Kidney capillary endothelial cell (primary cell): ENCODE measurements at regions not wholly inside any gene's neighbourhood (a gene's known extent, or its start where the extent isn't known, plus 50 kb on each side); places are given as distances from the start of the nearest gene placed in this dataset.
"Not testable (repeated sequence)": the region's sequence is repeated elsewhere in the genome, so short reads cannot be mapped to it uniquely, and the experiment has no call there.

ENCODE experiments used
- DNase-seq: peaks from one replicate; pipeline ENCODE4 v3.0.0-alpha.2; 2018; ENCODE audit warnings: low spot score

GRCh38 chr2:57333221-57333620 is 713.4 kb upstream of the VRK2 start:
- no peak for DNase-seq

GRCh38 chr2:57343391-57344006 is 703.1 kb upstream of the VRK2 start:
- DNase-seq, result no peak

GRCh38 chr2:57368190-57368589 is 678.4 kb upstream of the VRK2 start:
- no peak for DNase-seq

GRCh38 chr2:57370882-57371585 is 675.6 kb upstream of the VRK2 start:
- DNase-seq, result no peak

GRCh38 chr2:57372237-57372984 is 674.2 kb upstream of the VRK2 start:
- DNase-seq, result peak; percentile 2

GRCh38 chr2:57373530-57373929 is 673.1 kb upstream of the VRK2 start:
- DNase-seq, result peak; percentile 93

- no peak for DNase-seq
Observed at GRCh38 chr2:57376985-57377384, 669.6 kb upstream of the VRK2 start.

- no peak for DNase-seq
Observed at GRCh38 chr2:57386305-57386704, 660.3 kb upstream of the VRK2 start.

GRCh38 chr2:57396355-57397098 is 650.1 kb upstream of the VRK2 start:
- DNase-seq, result no peak

- no peak for DNase-seq
Observed at GRCh38 chr2:57397550-57398360, 648.9 kb upstream of the VRK2 start.

GRCh38 chr2:57399057-57399456 is 647.5 kb upstream of the VRK2 start:
- no peak for DNase-seq

GRCh38 chr2:57402096-57402495 is 644.5 kb upstream of the VRK2 start:
- no peak for DNase-seq

- DNase-seq, result no peak
Observed at GRCh38 chr2:57402755-57403154, 643.9 kb upstream of the VRK2 start.

GRCh38 chr2:57407772-57408201 is 638.8 kb upstream of the VRK2 start:
- no peak for DNase-seq

GRCh38 chr2:57408587-57408986 is 638.0 kb upstream of the VRK2 start:
- DNase-seq, result no peak

GRCh38 chr2:57417007-57417406 is 629.6 kb upstream of the VRK2 start:
- no peak for DNase-seq

- not testable (repeated sequence) for DNase-seq
Observed at GRCh38 chr2:57418859-57419346, 627.7 kb upstream of the VRK2 start.

- no peak for DNase-seq
Observed at GRCh38 chr2:57429831-57430230, 616.8 kb upstream of the VRK2 start.

- DNase-seq, result no peak
Observed at GRCh38 chr2:57432528-57432927, 614.1 kb upstream of the VRK2 start.

GRCh38 chr2:57434441-57434840 is 612.2 kb upstream of the VRK2 start:
- no peak for DNase-seq

GRCh38 chr2:57434972-57435371 is 611.6 kb upstream of the VRK2 start:
- no peak for DNase-seq
